ENCODE measurements at regions not wholly inside any gene's neighbourhood (a gene's known extent, or its start where the extent isn't known, plus 50 kb on each side); places are given as distances from the start of the nearest gene placed in this dataset.
"Not testable (repeated sequence)": the region's sequence is repeated elsewhere in the genome, so short reads cannot be mapped to it uniquely, and the experiment has no call there.

GRCh38 chr3:135623558-135623957 lies 342.0 kb upstream of the PPP2R3A start:
- no peak for DNase-seq (ENCODE audit: low read depth in 2 of 3, low spot score in 2 of 3)

GRCh38 chr3:135627057-135627456 lies 338.5 kb upstream of the PPP2R3A start:
- no peak for DNase-seq (ENCODE audit: low read depth in 2 of 3, low spot score in 2 of 3)

GRCh38 chr3:135629701-135630408 lies 335.7 kb upstream of the PPP2R3A start:
- DNase-seq (ENCODE audit: low read depth in 2 of 3, low spot score in 2 of 3): no peak

- no peak for DNase-seq (ENCODE audit: low read depth in 2 of 3, low spot score in 2 of 3)
Measured at GRCh38 chr3:135632556-135633065, 332.9 kb upstream of the PPP2R3A start.

GRCh38 chr3:135633078-135633477 lies 332.4 kb upstream of the PPP2R3A start:
- DNase-seq (ENCODE audit: low read depth in 2 of 3, low spot score in 2 of 3): no peak

GRCh38 chr3:135636596-135636995 lies 328.9 kb upstream of the PPP2R3A start:
- no peak for DNase-seq (ENCODE audit: low read depth in 2 of 3, low spot score in 2 of 3)

GRCh38 chr3:135637013-135637412 lies 328.5 kb upstream of the PPP2R3A start:
- DNase-seq (ENCODE audit: low read depth in 2 of 3, low spot score in 2 of 3): no peak

GRCh38 chr3:135641761-135642160 lies 323.8 kb upstream of the PPP2R3A start:
- no peak for DNase-seq (ENCODE audit: low read depth in 2 of 3, low spot score in 2 of 3)

- DNase-seq (ENCODE audit: low read depth in 2 of 3, low spot score in 2 of 3): no peak
Measured at GRCh38 chr3:135645541-135645940, 320.0 kb upstream of the PPP2R3A start.

- DNase-seq (ENCODE audit: low read depth in 2 of 3, low spot score in 2 of 3): no peak
Measured at GRCh38 chr3:135646873-135647272, 318.7 kb upstream of the PPP2R3A start.

- DNase-seq (ENCODE audit: low read depth in 2 of 3, low spot score in 2 of 3): no peak
Measured at GRCh38 chr3:135649361-135649760, 316.2 kb upstream of the PPP2R3A start.

GRCh38 chr3:135650309-135650708 lies 315.2 kb upstream of the PPP2R3A start:
- DNase-seq (ENCODE audit: low read depth in 2 of 3, low spot score in 2 of 3): no peak

GRCh38 chr3:135652388-135652787 lies 313.1 kb upstream of the PPP2R3A start:
- DNase-seq (ENCODE audit: low read depth in 2 of 3, low spot score in 2 of 3): no peak

GRCh38 chr3:135655328-135655727 lies 310.2 kb upstream of the PPP2R3A start:
- DNase-seq (ENCODE audit: low read depth in 2 of 3, low spot score in 2 of 3): no peak

GRCh38 chr3:135658451-135658850 lies 307.1 kb upstream of the PPP2R3A start:
- not testable (repeated sequence) for DNase-seq (ENCODE audit: low read depth in 2 of 3, low spot score in 2 of 3)

- no peak for DNase-seq (ENCODE audit: low read depth in 2 of 3, low spot score in 2 of 3)
Measured at GRCh38 chr3:135667061-135667460, 298.5 kb upstream of the PPP2R3A start.

GRCh38 chr3:135674508-135674907 lies 291.0 kb upstream of the PPP2R3A start:
- no peak for DNase-seq (ENCODE audit: low read depth in 2 of 3, low spot score in 2 of 3)

- DNase-seq (ENCODE audit: low read depth in 2 of 3, low spot score in 2 of 3): no peak
Measured at GRCh38 chr3:135678386-135678785, 287.1 kb upstream of the PPP2R3A start.

GRCh38 chr3:135688003-135688402 lies 277.5 kb upstream of the PPP2R3A start:
- DNase-seq (ENCODE audit: low read depth in 2 of 3, low spot score in 2 of 3): no peak

GRCh38 chr3:135690664-135691063 lies 274.9 kb upstream of the PPP2R3A start:
- no peak for DNase-seq (ENCODE audit: low read depth in 2 of 3, low spot score in 2 of 3)

GRCh38 chr3:135691240-135691639 lies 274.3 kb upstream of the PPP2R3A start:
- no peak for DNase-seq (ENCODE audit: low read depth in 2 of 3, low spot score in 2 of 3)

GRCh38 chr3:135694142-135694541 lies 271.4 kb upstream of the PPP2R3A start:
- DNase-seq (ENCODE audit: low read depth in 2 of 3, low spot score in 2 of 3): no peak

- no peak for DNase-seq (ENCODE audit: low read depth in 2 of 3, low spot score in 2 of 3)
Measured at GRCh38 chr3:135699741-135700140, 265.8 kb upstream of the PPP2R3A start.

Measured in hematopoietic multipotent progenitor cell (in vitro differentiated cells).